Large intestine (tissue), 3 donors: ENCODE measurements at regions not wholly inside any gene's neighbourhood (a gene's known extent, or its start where the extent isn't known, plus 50 kb on each side); places are given as distances from the start of the nearest gene placed in this dataset.

Experiments used
- DNase-seq, 2 donors: peaks; one replicate each; pipeline versions ENCODE4 v3.0.0 to v3.0.0-alpha.2; 2013
- H3K27ac ChIP-seq: one replicate; pipeline ENCODE4 v1.5.1; 2013; ENCODE audit warnings: low read length
- H3K27me3 ChIP-seq: 2 replicates; pipeline ENCODE4 v1.6.1; 2013; ENCODE audit warnings: low read length; ENCODE audit not compliant: control insufficient read depth, insufficient read depth
- H3K36me3 ChIP-seq: 2 replicates; pipeline ENCODE4 v1.6.1; 2013; ENCODE audit warnings: low read length; ENCODE audit not compliant: control insufficient read depth, insufficient read depth
- H3K4me1 ChIP-seq: one replicate; pipeline ENCODE4 v1.6.1; 2013; ENCODE audit warnings: low read length; ENCODE audit not compliant: control insufficient read depth, insufficient read depth
- H3K4me3 ChIP-seq: one replicate; pipeline ENCODE4 v1.5.1; 2013; ENCODE audit warnings: low read length
- H3K9me3 ChIP-seq: one replicate; pipeline ENCODE4 v1.6.1; 2013; ENCODE audit warnings: mild to moderate bottlenecking, low read depth, low read length, moderate library complexity; ENCODE audit not compliant: control insufficient read depth
- WGBS: methylation state at CpG from one replicate; pipeline ENCODE4 v1.1.5; 2013; ENCODE audit warnings: low lambda C conversion rate; ENCODE audit not compliant: insufficient coverage; 5-methylcytosine and 5-hydroxymethylcytosine counted together

GRCh38 chr14:36245223-36245622 is 68.7 kb upstream of the PTCSC3 start:
- Histone ChIP-seq H3K36me3 (no peaks in the 10 kb centered on the region), H3K27me3 (no peaks in the 10 kb centered on the region), H3K27ac (no peak overlapping the region), H3K9me3 (no peaks in the 10 kb centered on the region), H3K4me1 (no peaks in the 10 kb centered on the region), H3K4me3 (no peak overlapping the region)
- WGBS, result 47% methylated on average over 3 of the region's 3 CpGs
- no peak for DNase-seq

GRCh38 chr14:36243183-36243582 is 66.7 kb upstream of the PTCSC3 start:
- Histone ChIP-seq H3K27me3 (no peaks in the 10 kb centered on the region), H3K27ac (no peak overlapping the region), H3K36me3 (no peaks in the 10 kb centered on the region), H3K4me3 (no peak overlapping the region), H3K9me3 (no peaks in the 10 kb centered on the region), H3K4me1 (no peaks in the 10 kb centered on the region)
- WGBS, result no CpG with 5 or more reads among the region's 1 CpG
- no peak for DNase-seq

- no CpG with 5 or more reads among the region's 3 CpGs for WGBS
- Histone ChIP-seq H3K27me3 (no peaks in the 10 kb centered on the region), H3K4me1 (no peaks in the 10 kb centered on the region), H3K4me3 (no peak overlapping the region), H3K36me3 (no peaks in the 10 kb centered on the region), H3K9me3 (no peaks in the 10 kb centered on the region), H3K27ac (no peak overlapping the region)
- no peak for DNase-seq
Observed at GRCh38 chr14:36241183-36241582, 64.7 kb upstream of the PTCSC3 start.

- Histone ChIP-seq H3K9me3 (no peaks in the 10 kb centered on the region), H3K27ac (no peak overlapping the region), H3K27me3 (no peaks in the 10 kb centered on the region), H3K4me1 (no peaks in the 10 kb centered on the region), H3K4me3 (no peak overlapping the region), H3K36me3 (no peaks in the 10 kb centered on the region)
- 80% methylated on average over 1 of the region's 13 CpGs for WGBS
- peak in 1 of 2 donors; percentile 9 for DNase-seq
Observed at GRCh38 chr14:36238666-36239363, 62.3 kb upstream of the PTCSC3 start.

GRCh38 chr14:36233217-36233616 is 56.7 kb upstream of the PTCSC3 start:
- no peaks in the 10 kb centered on the region for H3K9me3 ChIP-seq
- H3K27ac ChIP-seq, result no peak overlapping the region

GRCh38 chr14:36229262-36229661 is 52.7 kb upstream of the PTCSC3 start:
- Histone ChIP-seq H3K9me3 (no peaks in the 10 kb centered on the region), H3K27ac (no peak overlapping the region)

More at GRCh38 chr14:36233217-36233616, 56.7 kb upstream of the PTCSC3 start:
- Histone ChIP-seq H3K27me3 (no peaks in the 10 kb centered on the region), H3K4me1 (peaks cover under 1% of the 10 kb centered on the region), H3K36me3 (no peaks in the 10 kb centered on the region), H3K4me3 (no peak overlapping the region)
- no peak for DNase-seq

GRCh38 chr14:36227802-36228201 is 51.3 kb upstream of the PTCSC3 start:
- Histone ChIP-seq H3K9me3 (no peaks in the 10 kb centered on the region), H3K4me1 (peaks cover 4% of the 10 kb centered on the region), H3K27ac (no peak overlapping the region), H3K27me3 (no peaks in the 10 kb centered on the region), H3K36me3 (no peaks in the 10 kb centered on the region), H3K4me3 (no peak overlapping the region)
- 10% methylated on average over 2 of the region's 2 CpGs for WGBS
- DNase-seq, result no peak

More at GRCh38 chr14:36229262-36229661, 52.7 kb upstream of the PTCSC3 start:
- H3K27me3 ChIP-seq, result no peaks in the 10 kb centered on the region
- WGBS, result no CpG with 5 or more reads among the region's 2 CpGs
- H3K4me1 ChIP-seq, result peaks cover 4% of the 10 kb centered on the region
- no peak for DNase-seq
- H3K4me3 ChIP-seq, result no peak overlapping the region
- no peaks in the 10 kb centered on the region for H3K36me3 ChIP-seq

- Histone ChIP-seq H3K27ac (no peak overlapping the region), H3K4me3 (no peak overlapping the region), H3K36me3 (no peaks in the 10 kb centered on the region), H3K9me3 (no peaks in the 10 kb centered on the region), H3K27me3 (no peaks in the 10 kb centered on the region), H3K4me1 (peaks cover 4% of the 10 kb centered on the region)
- WGBS, result no CpG with 5 or more reads among the region's 1 CpG
- DNase-seq, result no peak
Observed at GRCh38 chr14:36227344-36227743, 50.8 kb upstream of the PTCSC3 start.
